ENCODE measurements at regions not wholly inside any gene's neighbourhood (a gene's known extent, or its start where the extent isn't known, plus 50 kb on each side); places are given as distances from the start of the nearest gene placed in this dataset.

GRCh38 chr15:62787401-62787800 lies 255.1 kb upstream of the TPM1 start:
- no peak for DNase-seq

GRCh38 chr15:62788224-62788623 lies 254.3 kb upstream of the TPM1 start:
- DNase-seq = no peak

GRCh38 chr15:62790546-62790945 lies 252.0 kb upstream of the TPM1 start:
- DNase-seq = no peak

GRCh38 chr15:62791694-62792093 lies 250.9 kb upstream of the TPM1 start:
- no peak for DNase-seq

GRCh38 chr15:62792986-62793751 lies 249.4 kb upstream of the TPM1 start:
- DNase-seq = no peak

GRCh38 chr15:62793752-62794144 lies 248.8 kb upstream of the TPM1 start:
- no peak for DNase-seq

- no peak for DNase-seq
These were observed 247.4 kb upstream of the TPM1 start for GRCh38 chr15:62795171-62795570.

GRCh38 chr15:62795700-62796695 lies 246.5 kb upstream of the TPM1 start:
- no peak for DNase-seq

- DNase-seq = no peak
These were observed 245.4 kb upstream of the TPM1 start for GRCh38 chr15:62797171-62797570.

GRCh38 chr15:62798536-62798935 lies 244.0 kb upstream of the TPM1 start:
- no peak for DNase-seq

- no peak for DNase-seq
These were observed 243.5 kb upstream of the TPM1 start for GRCh38 chr15:62799037-62799436.

GRCh38 chr15:62799919-62800318 lies 242.6 kb upstream of the TPM1 start:
- no peak for DNase-seq

GRCh38 chr15:62802612-62803011 lies 239.9 kb upstream of the TPM1 start:
- no peak for DNase-seq

GRCh38 chr15:62803856-62804400 lies 238.6 kb upstream of the TPM1 start:
- no peak for DNase-seq

- no peak for DNase-seq
These were observed 237.0 kb upstream of the TPM1 start for GRCh38 chr15:62805502-62805901.

- no peak for DNase-seq
These were observed 234.9 kb upstream of the TPM1 start for GRCh38 chr15:62807539-62808130.

GRCh38 chr15:62809115-62809967 lies 233.2 kb upstream of the TPM1 start:
- DNase-seq = no peak

- no peak for DNase-seq
These were observed 232.6 kb upstream of the TPM1 start for GRCh38 chr15:62809968-62810260.

GRCh38 chr15:62812515-62812835 lies 230.1 kb upstream of the TPM1 start:
- no peak for DNase-seq

GRCh38 chr15:62816342-62817069 lies 226.0 kb upstream of the TPM1 start:
- DNase-seq = no peak

- DNase-seq = no peak
These were observed 223.9 kb upstream of the TPM1 start for GRCh38 chr15:62818691-62819090.
